GM12892 (cell line): ENCODE measurements at regions not wholly inside any gene's neighbourhood (a gene's known extent, or its start where the extent isn't known, plus 50 kb on each side); places are given as distances from the start of the nearest gene placed in this dataset.

Experiments used
- POLR2A ChIP-seq: IDR thresholded peaks from 2 replicates; pipeline ENCODE4 v1.6.1; 2011; ENCODE audit warnings: low read depth, low read length, control low read depth
- TAF1 ChIP-seq: IDR thresholded peaks from 2 replicates; pipeline ENCODE4 v1.6.1; 2011; ENCODE audit warnings: low read depth, mild to moderate bottlenecking, control low read depth, low read length, borderline replicate concordance

GRCh38 chr4:187294861-187295260 lies 571.2 kb upstream of the FAT1 start:
- TF ChIP-seq POLR2A (no peak), TAF1 (no peak)
